22Rv1 (cell line): ENCODE measurements at regions not wholly inside any gene's neighbourhood (a gene's known extent, or its start where the extent isn't known, plus 50 kb on each side); places are given as distances from the start of the nearest gene placed in this dataset.
A peak's percentile ranks its signal among the peaks of the same experiment; 100 is the strongest.

Experiments
- ZFX ChIP-seq: fragments of 450-650 bp; IDR thresholded peaks from 2 replicates; pipeline ENCODE4 v1.6.1; 2017; ENCODE audit warnings: antibody characterized with exemption, borderline replicate concordance
- TF ChIP-seq, protein P1 (sequence below): fragments of 450-650 bp; IDR thresholded peaks from 2 replicates; pipeline ENCODE4 v1.5.1; 2017; ENCODE audit warnings: mild to moderate bottlenecking

DNA sequence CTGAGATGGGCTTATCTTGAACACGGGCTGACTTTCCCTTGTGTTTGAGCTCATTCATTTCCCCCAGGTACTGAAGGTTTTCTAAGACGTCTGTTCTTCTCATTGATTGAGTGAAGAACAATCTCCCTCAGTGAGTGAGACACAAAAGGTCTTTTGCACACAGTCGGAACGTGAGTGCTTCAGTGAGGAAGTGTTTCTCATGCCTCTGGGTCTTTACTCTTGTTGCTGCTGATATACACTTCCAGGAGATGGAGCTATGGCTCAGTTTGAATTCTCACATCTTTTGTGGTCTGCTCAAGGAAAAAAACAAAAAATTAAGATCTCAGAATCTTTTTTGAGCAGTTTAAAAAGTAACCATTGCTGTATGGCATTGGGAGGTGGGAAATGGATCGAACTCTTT, 981.9 kb upstream of the TENM3 start:
- TF ChIP-seq, protein P1, sequence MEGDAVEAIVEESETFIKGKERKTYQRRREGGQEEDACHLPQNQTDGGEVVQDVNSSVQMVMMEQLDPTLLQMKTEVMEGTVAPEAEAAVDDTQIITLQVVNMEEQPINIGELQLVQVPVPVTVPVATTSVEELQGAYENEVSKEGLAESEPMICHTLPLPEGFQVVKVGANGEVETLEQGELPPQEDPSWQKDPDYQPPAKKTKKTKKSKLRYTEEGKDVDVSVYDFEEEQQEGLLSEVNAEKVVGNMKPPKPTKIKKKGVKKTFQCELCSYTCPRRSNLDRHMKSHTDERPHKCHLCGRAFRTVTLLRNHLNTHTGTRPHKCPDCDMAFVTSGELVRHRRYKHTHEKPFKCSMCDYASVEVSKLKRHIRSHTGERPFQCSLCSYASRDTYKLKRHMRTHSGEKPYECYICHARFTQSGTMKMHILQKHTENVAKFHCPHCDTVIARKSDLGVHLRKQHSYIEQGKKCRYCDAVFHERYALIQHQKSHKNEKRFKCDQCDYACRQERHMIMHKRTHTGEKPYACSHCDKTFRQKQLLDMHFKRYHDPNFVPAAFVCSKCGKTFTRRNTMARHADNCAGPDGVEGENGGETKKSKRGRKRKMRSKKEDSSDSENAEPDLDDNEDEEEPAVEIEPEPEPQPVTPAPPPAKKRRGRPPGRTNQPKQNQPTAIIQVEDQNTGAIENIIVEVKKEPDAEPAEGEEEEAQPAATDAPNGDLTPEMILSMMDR = peak; percentile 27; the same call in 1 of the 2 replicates
- no peak for TF ChIP-seq ZFX
